ENCODE measurements at regions not wholly inside any gene's neighbourhood (a gene's known extent, or its start where the extent isn't known, plus 50 kb on each side); places are given as distances from the start of the nearest gene placed in this dataset.

GRCh38 chr5:120298981-120299380 lies 165.1 kb upstream of the PRR16 start:
- H2BK5ac ChIP-seq (ENCODE audit: low read depth, low read length, poor library complexity, severe bottlenecking) = no peak overlapping the region
- H3K9ac ChIP-seq (ENCODE audit: low read depth, low read length) = no peak overlapping the region
- no peak overlapping the region for H2AK5ac ChIP-seq (ENCODE audit: low read depth, low read length)
- no peaks in the 10 kb centered on the region for H3K36me3 ChIP-seq (ENCODE audit: control insufficient read depth, insufficient read depth, low read length)
- dilution Hi-C loops (cut with HindIII; ENCODE audit: low sequenced_read_pairs, unreplicated experiment) (no loop called here), in situ Hi-C loops (cut with MboI; ENCODE audit: low sequenced_read_pairs) (no loop called here), intact Hi-C loops (cut with micrococcal nuclease) (no loop called here)
- no CpG with 5 or more reads among the region's 1 CpG for WGBS, 2 experiments (ENCODE audit: extremely low coverage in 2 of 2, insufficient read length in 1 of 2)
- no peak overlapping the region for H3K23ac ChIP-seq (ENCODE audit: low read depth, low read length)
- H3K9me3 ChIP-seq (ENCODE audit: control insufficient read depth, insufficient read depth, low read length) = no peaks in the 10 kb centered on the region
- no peak overlapping the region for H4K5ac ChIP-seq (ENCODE audit: low read depth, low read length)
- H3K27me3 ChIP-seq (ENCODE audit: control insufficient read depth, insufficient read depth, low read length) = no peaks in the 10 kb centered on the region
- ATAC-seq (ENCODE audit: low read depth) = no peak
- no peak overlapping the region for H2BK120ac ChIP-seq (ENCODE audit: low read depth, low read length)
- no peak overlapping the region for H3K27ac ChIP-seq (ENCODE audit: insufficient read depth, low read length)
- DNase-seq = no peak
- H3K4me3 ChIP-seq (ENCODE audit: insufficient read depth, low read depth, low read length) = no peak overlapping the region
- no peak overlapping the region for H2AK9ac ChIP-seq (replicated peaks; ENCODE audit: low read depth, low read length, poor library complexity)
- H2AFZ ChIP-seq (replicated peaks; ENCODE audit: low read length, poor library complexity) = no peak overlapping the region
- ChIA-PET POLR2A (ENCODE audit: unreplicated experiment) (no interaction called here), CTCF (no interaction called here)
- H3K18ac ChIP-seq (ENCODE audit: low read depth, low read length) = no peak overlapping the region
- H3K79me1 ChIP-seq (ENCODE audit: low read depth in 1 of 2, low read length in 2 of 2) = no peaks in the 10 kb centered on the region
- no peak overlapping the region for H3K14ac ChIP-seq (replicated peaks; ENCODE audit: low read depth, low read length)
- no peak overlapping the region for H3K4me2 ChIP-seq (ENCODE audit: low read depth, low read length)
- no peak overlapping the region for H2BK20ac ChIP-seq (ENCODE audit: low read depth, low read length)
- H2BK15ac ChIP-seq (ENCODE audit: low read depth, low read length) = no peak overlapping the region
- no peak overlapping the region for H3K56ac ChIP-seq (ENCODE audit: extremely low read depth, insufficient read depth, low read length)
- TF ChIP-seq POLR2A (IDR thresholded peaks at IDR 0.05; ENCODE audit: low read depth, low read length) = no peak
- TF ChIP-seq RAD21 (IDR thresholded peaks at IDR 0.05; ENCODE audit: low read length) = no peak
- TF ChIP-seq RFX5 (IDR thresholded peaks at IDR 0.05; ENCODE audit: low read depth, low read length) = no peak
- TF ChIP-seq SMC3 (IDR thresholded peaks at IDR 0.05; ENCODE audit: low read depth, low read length) = no peak
- no peak for TF ChIP-seq CHD1 (IDR thresholded peaks at IDR 0.05; ENCODE audit: low read depth, low read length)
- TF ChIP-seq MAFK (IDR thresholded peaks at IDR 0.05; ENCODE audit: low read depth, low read length) = no peak
- no peak for TF ChIP-seq NFE2L2 (IDR thresholded peaks at IDR 0.05; ENCODE audit: low read depth, low read length)
- TF ChIP-seq MXI1 (IDR thresholded peaks at IDR 0.05; ENCODE audit: borderline replicate concordance, low read depth, low read length) = no peak
- TF ChIP-seq ELK1 (IDR thresholded peaks at IDR 0.05; ENCODE audit: borderline replicate concordance, low read depth, low read length) = no peak
- no peak overlapping the region for H4K8ac ChIP-seq (ENCODE audit: low read depth in 2 of 2, low read length in 2 of 2)
- no peaks in the 10 kb centered on the region for H3K9me1 ChIP-seq (ENCODE audit: insufficient read depth, low read length)
- H3K4ac ChIP-seq (ENCODE audit: low read depth, low read length) = no peak overlapping the region
- no TSS peak for BruUV-seq (replicated peaks)
- H4K91ac ChIP-seq (ENCODE audit: insufficient read depth, low read depth, low read length) = no peak overlapping the region
- H3K4me1 ChIP-seq (ENCODE audit: control insufficient read depth, insufficient read depth, low read length) = peaks cover 1% of the 10 kb centered on the region; the same call in 1 of the 2 replicates
- no peaks in the 10 kb centered on the region for H4K20me1 ChIP-seq (ENCODE audit: insufficient read depth, low read length)
